ENCODE measurements at regions not wholly inside any gene's neighbourhood (a gene's known extent, or its start where the extent isn't known, plus 50 kb on each side); places are given as distances from the start of the nearest gene placed in this dataset.

DNA sequence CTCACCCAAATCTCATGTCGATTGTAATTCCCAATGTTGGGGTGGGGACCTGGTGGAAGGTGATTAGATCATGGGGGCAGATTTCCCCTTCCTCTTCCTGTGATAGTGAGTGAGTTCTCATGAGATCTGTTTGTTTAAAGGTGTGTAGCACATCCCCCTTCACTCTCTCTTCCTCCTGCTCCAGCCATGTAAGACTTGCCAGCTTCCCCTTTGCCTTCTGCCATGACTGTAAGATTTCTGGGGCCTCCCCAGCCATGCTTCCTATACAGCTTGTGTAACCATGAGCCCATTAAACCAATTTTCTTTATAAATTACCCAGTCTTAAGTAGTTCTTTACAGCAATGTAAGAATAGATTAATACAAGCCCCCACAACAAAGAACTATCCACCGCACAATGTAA lies 109.9 kb upstream of the JAZF1 start (continued):
- no peak for TF ChIP-seq JUN (IDR thresholded peaks at IDR 0.05; ENCODE audit: borderline replicate concordance, low read depth, low read length)
- TF ChIP-seq JUN (CRISPR knock-in tag; IDR thresholded peaks at IDR 0.05; ENCODE audit: borderline replicate concordance) = no peak

DNA sequence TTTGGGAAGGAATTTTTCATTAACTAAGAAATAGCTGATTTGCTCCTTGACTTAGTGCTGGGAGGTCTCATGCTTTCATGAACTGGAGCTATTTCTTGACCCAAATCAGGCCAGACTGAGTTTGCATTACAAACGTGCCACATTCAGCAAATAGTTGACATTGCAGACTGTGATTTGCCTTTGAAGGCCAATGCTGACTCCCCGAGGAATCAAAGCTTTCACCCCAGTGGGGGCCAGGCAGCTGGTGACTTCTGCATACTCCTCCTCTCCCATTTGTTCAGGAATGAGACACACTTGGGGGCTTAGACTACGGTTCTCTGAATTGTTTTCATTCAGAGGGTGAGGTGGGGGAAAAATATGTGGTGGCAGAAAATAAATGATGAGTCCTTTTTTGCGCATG lies 111.0 kb upstream of the JAZF1 start:
- Histone ChIP-seq H3K9ac (ENCODE audit: insufficient read depth in 1 of 2, low read depth in 2 of 2, low read length in 2 of 2) (no peak overlapping the region), H3K36me3 (ENCODE audit: control insufficient read depth, insufficient read depth, low read length) (no peaks in the 10 kb centered on the region), H3K4me1 (replicated peaks in 1 of 2; ENCODE audit: control insufficient read depth in 2 of 2, insufficient read depth in 2 of 2, low read length in 2 of 2) (no peaks in the 10 kb centered on the region), H3K27me3 (ENCODE audit: control insufficient read depth in 2 of 2, insufficient read depth in 2 of 2, low read length in 2 of 2) (no peaks in the 10 kb centered on the region), H3K27ac (ENCODE audit: extremely low read depth, low read depth, low read length) (no peak overlapping the region), H4K20me1 (replicated peaks; ENCODE audit: control insufficient read depth, insufficient read depth, low read length) (peaks cover 4% of the 10 kb centered on the region; the same call in 1 of the 2 replicates), H2AFZ (ENCODE audit: low read depth, low read length) (no peak overlapping the region), H3K9me1 (ENCODE audit: control insufficient read depth, insufficient read depth, low read length) (no peaks in the 10 kb centered on the region), H3K9me3 (replicated peaks; ENCODE audit: control insufficient read depth, insufficient read depth, low read depth, low read length) (no peaks in the 10 kb centered on the region), H3K4me2 (ENCODE audit: insufficient read depth, low read length) (no peak overlapping the region), H3K4me3 (no peak overlapping the region), H3K79me2 (ENCODE audit: control insufficient read depth, insufficient read depth, low read length) (no peaks in the 10 kb centered on the region)
- 0% methylated on average over 4 of the region's 4 CpGs for WGBS (ENCODE audit: insufficient coverage, low coverage, missing lambda C conversion rate)
- ChIA-PET CTCF (ENCODE audit: low intra/inter-chr PET ratio) (no interaction called here), POLR2A (no interaction called here)
- DNase-seq (ENCODE audit: extremely low read depth in 1 of 4, low spot score in 3 of 4) (no peak), ATAC-seq (no peak), FAIRE-seq (no peak)
- in situ Hi-C loops (cut with MboI) (no loop called here), intact Hi-C loops (cut with micrococcal nuclease) (no loop called here)
- BruUV-seq (replicated peaks) = no TSS peak
- no peak for TF ChIP-seq ELF2 (CRISPR knock-in tag; IDR thresholded peaks at IDR 0.05)
- TF ChIP-seq, protein P1, sequence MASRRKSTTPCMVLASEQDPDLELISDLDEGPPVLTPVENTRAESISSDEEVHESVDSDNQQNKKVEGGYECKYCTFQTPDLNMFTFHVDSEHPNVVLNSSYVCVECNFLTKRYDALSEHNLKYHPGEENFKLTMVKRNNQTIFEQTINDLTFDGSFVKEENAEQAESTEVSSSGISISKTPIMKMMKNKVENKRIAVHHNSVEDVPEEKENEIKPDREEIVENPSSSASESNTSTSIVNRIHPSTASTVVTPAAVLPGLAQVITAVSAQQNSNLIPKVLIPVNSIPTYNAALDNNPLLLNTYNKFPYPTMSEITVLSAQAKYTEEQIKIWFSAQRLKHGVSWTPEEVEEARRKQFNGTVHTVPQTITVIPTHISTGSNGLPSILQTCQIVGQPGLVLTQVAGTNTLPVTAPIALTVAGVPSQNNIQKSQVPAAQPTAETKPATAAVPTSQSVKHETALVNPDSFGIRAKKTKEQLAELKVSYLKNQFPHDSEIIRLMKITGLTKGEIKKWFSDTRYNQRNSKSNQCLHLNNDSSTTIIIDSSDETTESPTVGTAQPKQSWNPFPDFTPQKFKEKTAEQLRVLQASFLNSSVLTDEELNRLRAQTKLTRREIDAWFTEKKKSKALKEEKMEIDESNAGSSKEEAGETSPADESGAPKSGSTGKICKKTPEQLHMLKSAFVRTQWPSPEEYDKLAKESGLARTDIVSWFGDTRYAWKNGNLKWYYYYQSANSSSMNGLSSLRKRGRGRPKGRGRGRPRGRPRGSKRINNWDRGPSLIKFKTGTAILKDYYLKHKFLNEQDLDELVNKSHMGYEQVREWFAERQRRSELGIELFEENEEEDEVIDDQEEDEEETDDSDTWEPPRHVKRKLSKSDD (conservative IDR thresholded peaks at IDR 0.05; ENCODE audit: low read length) = no peak
- TF ChIP-seq, protein P2, sequence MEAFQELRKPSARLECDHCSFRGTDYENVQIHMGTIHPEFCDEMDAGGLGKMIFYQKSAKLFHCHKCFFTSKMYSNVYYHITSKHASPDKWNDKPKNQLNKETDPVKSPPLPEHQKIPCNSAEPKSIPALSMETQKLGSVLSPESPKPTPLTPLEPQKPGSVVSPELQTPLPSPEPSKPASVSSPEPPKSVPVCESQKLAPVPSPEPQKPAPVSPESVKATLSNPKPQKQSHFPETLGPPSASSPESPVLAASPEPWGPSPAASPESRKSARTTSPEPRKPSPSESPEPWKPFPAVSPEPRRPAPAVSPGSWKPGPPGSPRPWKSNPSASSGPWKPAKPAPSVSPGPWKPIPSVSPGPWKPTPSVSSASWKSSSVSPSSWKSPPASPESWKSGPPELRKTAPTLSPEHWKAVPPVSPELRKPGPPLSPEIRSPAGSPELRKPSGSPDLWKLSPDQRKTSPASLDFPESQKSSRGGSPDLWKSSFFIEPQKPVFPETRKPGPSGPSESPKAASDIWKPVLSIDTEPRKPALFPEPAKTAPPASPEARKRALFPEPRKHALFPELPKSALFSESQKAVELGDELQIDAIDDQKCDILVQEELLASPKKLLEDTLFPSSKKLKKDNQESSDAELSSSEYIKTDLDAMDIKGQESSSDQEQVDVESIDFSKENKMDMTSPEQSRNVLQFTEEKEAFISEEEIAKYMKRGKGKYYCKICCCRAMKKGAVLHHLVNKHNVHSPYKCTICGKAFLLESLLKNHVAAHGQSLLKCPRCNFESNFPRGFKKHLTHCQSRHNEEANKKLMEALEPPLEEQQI (IDR thresholded peaks at IDR 0.05) = no peak
- TF ChIP-seq, protein P3, sequence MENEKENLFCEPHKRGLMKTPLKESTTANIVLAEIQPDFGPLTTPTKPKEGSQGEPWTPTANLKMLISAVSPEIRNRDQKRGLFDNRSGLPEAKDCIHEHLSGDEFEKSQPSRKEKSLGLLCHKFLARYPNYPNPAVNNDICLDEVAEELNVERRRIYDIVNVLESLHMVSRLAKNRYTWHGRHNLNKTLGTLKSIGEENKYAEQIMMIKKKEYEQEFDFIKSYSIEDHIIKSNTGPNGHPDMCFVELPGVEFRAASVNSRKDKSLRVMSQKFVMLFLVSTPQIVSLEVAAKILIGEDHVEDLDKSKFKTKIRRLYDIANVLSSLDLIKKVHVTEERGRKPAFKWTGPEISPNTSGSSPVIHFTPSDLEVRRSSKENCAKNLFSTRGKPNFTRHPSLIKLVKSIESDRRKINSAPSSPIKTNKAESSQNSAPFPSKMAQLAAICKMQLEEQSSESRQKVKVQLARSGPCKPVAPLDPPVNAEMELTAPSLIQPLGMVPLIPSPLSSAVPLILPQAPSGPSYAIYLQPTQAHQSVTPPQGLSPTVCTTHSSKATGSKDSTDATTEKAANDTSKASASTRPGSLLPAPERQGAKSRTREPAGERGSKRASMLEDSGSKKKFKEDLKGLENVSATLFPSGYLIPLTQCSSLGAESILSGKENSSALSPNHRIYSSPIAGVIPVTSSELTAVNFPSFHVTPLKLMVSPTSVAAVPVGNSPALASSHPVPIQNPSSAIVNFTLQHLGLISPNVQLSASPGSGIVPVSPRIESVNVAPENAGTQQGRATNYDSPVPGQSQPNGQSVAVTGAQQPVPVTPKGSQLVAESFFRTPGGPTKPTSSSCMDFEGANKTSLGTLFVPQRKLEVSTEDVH (IDR thresholded peaks at IDR 0.05; ENCODE audit: low read depth, partially characterized antibody) = no peak
- TF ChIP-seq, protein P4, sequence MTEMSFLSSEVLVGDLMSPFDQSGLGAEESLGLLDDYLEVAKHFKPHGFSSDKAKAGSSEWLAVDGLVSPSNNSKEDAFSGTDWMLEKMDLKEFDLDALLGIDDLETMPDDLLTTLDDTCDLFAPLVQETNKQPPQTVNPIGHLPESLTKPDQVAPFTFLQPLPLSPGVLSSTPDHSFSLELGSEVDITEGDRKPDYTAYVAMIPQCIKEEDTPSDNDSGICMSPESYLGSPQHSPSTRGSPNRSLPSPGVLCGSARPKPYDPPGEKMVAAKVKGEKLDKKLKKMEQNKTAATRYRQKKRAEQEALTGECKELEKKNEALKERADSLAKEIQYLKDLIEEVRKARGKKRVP (CRISPR knock-in tag; IDR thresholded peaks at IDR 0.05) = no peak
- no peak for TF ChIP-seq TCFL5 (CRISPR knock-in tag; conservative IDR thresholded peaks at IDR 0.05)
- no peak for TF ChIP-seq RBFOX2 (IDR thresholded peaks at IDR 0.05; ENCODE audit: low read depth, low read length)
- TF ChIP-seq ZNF212 (CRISPR knock-in tag; IDR thresholded peaks at IDR 0.05) = no peak
- TF ChIP-seq ZFP36 (IDR thresholded peaks at IDR 0.05; ENCODE audit: low read depth, low read length, partially characterized antibody) = no peak
- TF ChIP-seq CCAR2 (IDR thresholded peaks at IDR 0.05; ENCODE audit: low read depth, low read length) = no peak
- TF ChIP-seq FOXJ3 (CRISPR knock-in tag; IDR thresholded peaks at IDR 0.05) = no peak
- no peak for TF ChIP-seq ZNF584 (CRISPR knock-in tag; IDR thresholded peaks at IDR 0.05; ENCODE audit: low read depth)
